HepG2 (cell line): ENCODE measurements at regions not wholly inside any gene's neighbourhood (a gene's known extent, or its start where the extent isn't known, plus 50 kb on each side); places are given as distances from the start of the nearest gene placed in this dataset.
A peak's percentile ranks its signal among the peaks of the same experiment; 100 is the strongest.

Experiments used
- ATF7-NPFF ChIP-seq: sonication (generic); formaldehyde crosslinking; IDR thresholded peaks from 2 replicates; pipeline ENCODE4 v1.8.1; 2023; ENCODE audit warnings: mild to moderate bottlenecking, low read depth, missing genetic modification reagents, moderate library complexity
- ELF1 ChIP-seq: sonication (generic); formaldehyde crosslinking; IDR thresholded peaks from 2 replicates; pipeline ENCODE4 v1.4.0; 2020; ENCODE audit warnings: missing genetic modification reagents
- FOXK2 ChIP-seq: fragments of 450-650 bp; IDR thresholded peaks from 2 replicates; pipeline ENCODE4 v1.6.1; 2016
- HNF1A ChIP-seq, 2 experiments: sonication (generic) in 1 of 2; formaldehyde crosslinking in 1 of 2; IDR thresholded peaks; 2 replicates each; pipeline versions ENCODE4 v1.4.0 to v1.6.1; 2016 to 2020; ENCODE audit warnings: borderline replicate concordance in 1 of 2, low read depth in 1 of 2, mild to moderate bottlenecking in 1 of 2, missing genetic modification reagents in 1 of 2
- KDM6A ChIP-seq: IDR thresholded peaks from 2 replicates; pipeline ENCODE4 v1.6.1; 2016; ENCODE audit warnings: low read depth
- MZF1 ChIP-seq: sonication (generic); formaldehyde crosslinking; IDR thresholded peaks from 2 replicates; pipeline ENCODE4 v1.8.1; 2023; ENCODE audit warnings: mild to moderate bottlenecking, missing genetic modification reagents, borderline replicate concordance
- NR2F6 ChIP-seq, 2 experiments: IDR thresholded peaks; 2 replicates each; pipeline ENCODE4 v1.6.1; 2016; ENCODE audit warnings: antibody characterized with exemption in 1 of 2, mild to moderate bottlenecking in 1 of 2
- PHF8 ChIP-seq: sonication (generic); formaldehyde crosslinking; IDR thresholded peaks from 2 replicates; pipeline ENCODE4 v1.5.0; 2020; ENCODE audit warnings: missing genetic modification reagents
- SOX6 ChIP-seq, 2 experiments: fragments of 450-650 bp in 1 of 2; sonication (generic) in 1 of 2; formaldehyde crosslinking in 1 of 2; IDR thresholded peaks; 2 replicates each; pipeline versions ENCODE4 v1.4.0 to v1.6.1; 2017 to 2020; ENCODE audit warnings: antibody characterized with exemption in 1 of 2, mild to moderate bottlenecking in 1 of 2, missing genetic modification reagents in 1 of 2
- TOE1 ChIP-seq: sonication (generic); formaldehyde crosslinking; IDR thresholded peaks from 2 replicates; pipeline ENCODE4 v1.4.0; 2020; ENCODE audit warnings: mild to moderate bottlenecking, missing genetic modification reagents
- XRCC5 ChIP-seq: fragments of 200-400 bp; formaldehyde crosslinking; optimal IDR thresholded peaks from 2 replicates; pipeline ENCODE3; 2017; ENCODE audit warnings: mild to moderate bottlenecking, low read length
- ZBTB38 ChIP-seq: sonication (generic); formaldehyde crosslinking; IDR thresholded peaks from 2 replicates; pipeline ENCODE4 v1.5.1; 2020; ENCODE audit warnings: mild to moderate bottlenecking, missing genetic modification reagents
- ZNF207 ChIP-seq: fragments of 450-650 bp; IDR thresholded peaks from 2 replicates; pipeline ENCODE4 v1.6.1; 2016; ENCODE audit warnings: antibody characterized with exemption, borderline replicate concordance
- ZNF260 ChIP-seq: sonication (generic); formaldehyde crosslinking; IDR thresholded peaks from 2 replicates; pipeline ENCODE4 v1.4.0; 2020; ENCODE audit warnings: missing genetic modification reagents, low read depth, mild to moderate bottlenecking, borderline replicate concordance
- ZNF367 ChIP-seq: sonication (generic); formaldehyde crosslinking; IDR thresholded peaks from 2 replicates; pipeline ENCODE4 v1.4.0; 2020; ENCODE audit warnings: missing genetic modification reagents, borderline replicate concordance
- ZNF546 ChIP-seq: sonication (generic); formaldehyde crosslinking; conservative IDR thresholded peaks from 2 replicates; pipeline ENCODE4 v1.8.1; 2023; ENCODE audit warnings: mild to moderate bottlenecking, missing genetic modification reagents
- ZNF652 ChIP-seq: IDR thresholded peaks from 2 replicates; pipeline ENCODE4 v1.6.1; 2016; ENCODE audit warnings: low read depth, borderline replicate concordance
- ZNF687 ChIP-seq: sonication (generic); formaldehyde crosslinking; IDR thresholded peaks from 2 replicates; pipeline ENCODE4 v1.5.1; 2020; ENCODE audit warnings: mild to moderate bottlenecking, missing genetic modification reagents, moderate library complexity
- ZNF766 ChIP-seq: sonication (generic); formaldehyde crosslinking; IDR thresholded peaks from 2 replicates; pipeline ENCODE4 v1.5.0; 2020; ENCODE audit warnings: missing genetic modification reagents, borderline replicate concordance
- ZSCAN12 ChIP-seq: sonication (generic); formaldehyde crosslinking; IDR thresholded peaks from 2 replicates; pipeline ENCODE4 v1.9.0; 2021; ENCODE audit warnings: mild to moderate bottlenecking, missing genetic modification reagents
- ZUFSP ChIP-seq: sonication (generic); formaldehyde crosslinking; IDR thresholded peaks from 2 replicates; pipeline ENCODE4 v1.9.0; 2021; ENCODE audit warnings: missing genetic modification reagents, mild to moderate bottlenecking, borderline replicate concordance

GRCh38 chr5:10856683-10857337, 95.8 kb upstream of the DAP start (continued):
- no peak for TF ChIP-seq MZF1
- TF ChIP-seq XRCC5 = peak; percentile 70
- no peak for TF ChIP-seq TOE1
- TF ChIP-seq ZNF766 = no peak
- TF ChIP-seq SOX6 (IDR thresholded peaks at IDR 0.05) = no peak
- TF ChIP-seq SOX6 (CRISPR knock-in tag; IDR thresholded peaks at IDR 0.05) = 0 out of 2 replicates have a peak, but pooled peaks have one; percentile 43
- no peak for TF ChIP-seq FOXK2
- TF ChIP-seq ZNF546 = no peak
- no peak for TF ChIP-seq NR2F6 (IDR thresholded peaks at IDR 0.05)
- TF ChIP-seq NR2F6 (CRISPR knock-in tag; IDR thresholded peaks at IDR 0.05) = no peak; the same call in 1 of the 2 replicates
- TF ChIP-seq ZBTB38 = no peak
- TF ChIP-seq ATF7-NPFF = no peak
- TF ChIP-seq KDM6A (CRISPR knock-in tag) = no peak
- no peak for TF ChIP-seq PHF8 (CRISPR knock-in tag)
- TF ChIP-seq ZUFSP (CRISPR knock-in tag) = no peak
- no peak for TF ChIP-seq ZSCAN12
- peak; percentile 56 for TF ChIP-seq ZNF687
- no peak for TF ChIP-seq ZNF207
- no peak for TF ChIP-seq ZNF367
- TF ChIP-seq HNF1A (IDR thresholded peaks at IDR 0.05; ENCODE audit: low read depth) = no peak
- no peak for TF ChIP-seq HNF1A (CRISPR knock-in tag; IDR thresholded peaks at IDR 0.05; ENCODE audit: borderline replicate concordance)
- no peak for TF ChIP-seq ZNF260
- TF ChIP-seq ZNF652 (CRISPR knock-in tag) = no peak
- peak; percentile 11; the same call in 1 of the 2 replicates for TF ChIP-seq ELF1 (CRISPR knock-in tag)
